ENCODE measurements at regions not wholly inside any gene's neighbourhood (a gene's known extent, or its start where the extent isn't known, plus 50 kb on each side); places are given as distances from the start of the nearest gene placed in this dataset.

GRCh38 chr9:118577121-118577520 is 792.1 kb downstream of the BRINP1 start:
- ChIA-PET CTCF (no interaction called here), POLR2A (no interaction called here)
- peak in 1 of 2 experiments; percentile 16 for DNase-seq (ENCODE audit: low read depth in 1 of 2, low spot score in 1 of 2)
- TF ChIP-seq JUNB (IDR thresholded peaks at IDR 0.05) = peak; percentile 34; the same call in 1 of the 2 replicates
- TF ChIP-seq FOSL2 (IDR thresholded peaks at IDR 0.05) = no peak
- TF ChIP-seq FOSL2 (CRISPR knock-in tag; IDR thresholded peaks at IDR 0.05) = 0 out of 2 replicates have a peak, but pooled peaks have one; percentile 24
- no peak for TF ChIP-seq RAD21 (conservative IDR thresholded peaks at IDR 0.05 in 1 of 2, IDR thresholded peaks at IDR 0.05 in 1 of 2)
- no peak for TF ChIP-seq HOXA7 (CRISPR knock-in tag; IDR thresholded peaks at IDR 0.05)
- ATAC-seq = no peak
- 0% methylated on average over 1 of the region's 1 CpG for WGBS (ENCODE audit: missing lambda C conversion rate)
- H3K27ac ChIP-seq = no peak overlapping the region
- peaks cover 18% of the 10 kb centered on the region for H3K9me3 ChIP-seq
- FAIRE-seq = no peak
- peaks cover 3% of the 10 kb centered on the region; the same call in 2 of the 3 replicates for H3K4me1 ChIP-seq
- no peak overlapping the region for H3K4me3 ChIP-seq
- H3K4me2 ChIP-seq = no peak overlapping the region

- ChIA-PET POLR2A (no interaction called here), CTCF (interaction anchor here (1.3 kb wide), 1 partner anchor 17 kb away, joined by 6 read pairs; no protein-coding TSS in a partner anchor)
- no peak overlapping the region for H3K4me2 ChIP-seq
- 0 out of 6 replicates have a peak overlapping the region, but pooled peaks of 1 of the 2 experiments have one; percentile 25 for H3K27ac ChIP-seq
- H3K4me1 ChIP-seq = peaks cover 3% of the 10 kb centered on the region; the same call in 2 of the 3 replicates
- peaks cover 18% of the 10 kb centered on the region for H3K9me3 ChIP-seq
- TF ChIP-seq FOSL2 (IDR thresholded peaks at IDR 0.05) (no peak), FOSL2 (CRISPR knock-in tag; IDR thresholded peaks at IDR 0.05) (0 out of 2 replicates have a peak, but pooled peaks have one; percentile 3), CBX8 (IDR thresholded peaks at IDR 0.05) (no peak)
- no peak for DNase-seq (ENCODE audit: low read depth in 1 of 2, low spot score in 1 of 2)
- no peak for FAIRE-seq
- H3K4me3 ChIP-seq = no peak overlapping the region
- no peak for ATAC-seq
These were observed 790.8 kb downstream of the BRINP1 start for GRCh38 chr9:118578467-118578866.

GRCh38 chr9:118583414-118583813 is 785.8 kb downstream of the BRINP1 start:
- DNase-seq (ENCODE audit: low read depth in 1 of 2, low spot score in 1 of 2) (no peak), FAIRE-seq (no peak), ATAC-seq (no peak)
- no peak overlapping the region for H3K27ac ChIP-seq
- H3K4me2 ChIP-seq = no peak overlapping the region
- no peak for TF ChIP-seq USF2 (IDR thresholded peaks at IDR 0.05)
- peak; percentile 73 for TF ChIP-seq MAFK (IDR thresholded peaks at IDR 0.05; ENCODE audit: partially characterized antibody)
- ChIA-PET POLR2A (no interaction called here), CTCF (interaction anchor here (1.2 to 1.3 kb wide), 2 partner anchors 12 to 77 kb away, joined by 3 read pairs; no protein-coding TSS in a partner anchor)
- H3K9me3 ChIP-seq = no peaks in the 10 kb centered on the region; the same call in 2 of the 3 replicates
- H3K4me1 ChIP-seq = peaks cover under 1% of the 10 kb centered on the region; the same call in 1 of the 3 replicates
- WGBS (ENCODE audit: missing lambda C conversion rate) = 47% methylated on average over 4 of the region's 4 CpGs
- H3K4me3 ChIP-seq = no peak overlapping the region

GRCh38 chr9:118586978-118587377 is 782.3 kb downstream of the BRINP1 start:
- Histone ChIP-seq H3K4me3 (no peak overlapping the region), H3K27ac (no peak overlapping the region), H3K9me3 (no peaks in the 10 kb centered on the region; the same call in 2 of the 3 replicates), H3K4me2 (no peak overlapping the region), H3K4me1 (no peaks in the 10 kb centered on the region)
- ATAC-seq = no peak
- DNase-seq (ENCODE audit: low read depth in 1 of 2, low spot score in 1 of 2) = no peak
- ChIA-PET CTCF (no interaction called here), POLR2A (no interaction called here)
- WGBS (ENCODE audit: missing lambda C conversion rate) = 11% methylated on average over 2 of the region's 2 CpGs
- FAIRE-seq = no peak
- TF ChIP-seq CBX8 (IDR thresholded peaks at IDR 0.05) = no peak
- TF ChIP-seq PHF8 (IDR thresholded peaks at IDR 0.05; ENCODE audit: borderline replicate concordance, low read depth) = no peak
- TF ChIP-seq GATA3 (IDR thresholded peaks at IDR 0.05; ENCODE audit: borderline replicate concordance) = no peak
- TF ChIP-seq REST (IDR thresholded peaks at IDR 0.05) = no peak

GRCh38 chr9:118594428-118594827 is 774.8 kb downstream of the BRINP1 start:
- ATAC-seq (no peak), FAIRE-seq (no peak), DNase-seq (ENCODE audit: low read depth in 1 of 2, low spot score in 1 of 2) (no peak)
- POLR2A ChIA-PET = no interaction called here
- Histone ChIP-seq H3K4me1 (0 out of 3 replicates have a peak, but pooled peaks cover 7% of the 10 kb centered on the region), H3K27ac (no peak overlapping the region), H3K9me3 (no peaks in the 10 kb centered on the region), H3K4me2 (no peak overlapping the region), H3K4me3 (no peak overlapping the region)
- CTCF ChIA-PET = no interaction called here
- WGBS (ENCODE audit: missing lambda C conversion rate) = 52% methylated on average over 6 of the region's 6 CpGs
- TF ChIP-seq RFX5 (IDR thresholded peaks at IDR 0.05) (no peak), GATA3 (IDR thresholded peaks at IDR 0.05; ENCODE audit: borderline replicate concordance) (no peak), MAZ (IDR thresholded peaks at IDR 0.05; ENCODE audit: borderline replicate concordance, low read depth, low read length) (no peak), ATOH8 (CRISPR knock-in tag; IDR thresholded peaks at IDR 0.05; ENCODE audit: low read depth) (no peak), ZSCAN20 (CRISPR knock-in tag; IDR thresholded peaks at IDR 0.05) (no peak), HMGXB4 (CRISPR knock-in tag; IDR thresholded peaks at IDR 0.05; ENCODE audit: borderline replicate concordance) (no peak), USF2 (IDR thresholded peaks at IDR 0.05) (no peak), SMC3 (IDR thresholded peaks at IDR 0.05) (no peak), ZC3H11A (IDR thresholded peaks at IDR 0.05) (no peak)

Data from A549 (cell line).